ENCODE measurements at regions not wholly inside any gene's neighbourhood (a gene's known extent, or its start where the extent isn't known, plus 50 kb on each side); places are given as distances from the start of the nearest gene placed in this dataset.
"Not testable (repeated sequence)": the region's sequence is repeated elsewhere in the genome, so short reads cannot be mapped to it uniquely, and the experiment has no call there.

DNA sequence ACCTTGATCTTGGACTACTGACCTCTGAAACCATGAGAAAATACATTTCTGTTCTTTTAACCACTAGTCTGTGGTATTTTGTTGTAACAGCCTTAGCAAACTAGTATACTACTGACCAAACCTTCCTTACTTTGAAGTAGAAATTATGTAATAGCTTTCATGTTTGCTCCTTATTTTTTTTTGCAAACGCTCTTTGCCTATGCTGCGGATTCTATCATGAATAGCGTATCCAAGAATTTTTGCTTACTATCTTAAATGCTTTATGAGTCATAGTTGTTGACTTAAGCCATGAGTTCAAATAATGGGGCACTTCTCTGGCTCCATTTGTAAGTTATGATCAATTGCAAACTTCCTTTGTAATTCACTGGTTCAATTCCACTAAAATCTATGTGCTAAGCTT, 154.8 kb upstream of the CYLC2 start:
- no peak for DNase-seq (ENCODE audit: low spot score)
- no peak overlapping the region for H3K27ac Mint-ChIP-seq
- intact Hi-C loops (cut with micrococcal nuclease) = no loop called here
- no peaks in the 10 kb centered on the region for H3K9me3 Mint-ChIP-seq
- H3K27me3 Mint-ChIP-seq (ENCODE audit: insufficient read depth) = no peaks in the 10 kb centered on the region
- no peaks in the 10 kb centered on the region for H3K36me3 Mint-ChIP-seq (ENCODE audit: low read depth)
- H3K4me1 Mint-ChIP-seq (ENCODE audit: low read depth) = no peaks in the 10 kb centered on the region
- H3K4me3 Mint-ChIP-seq = no peak overlapping the region

DNA sequence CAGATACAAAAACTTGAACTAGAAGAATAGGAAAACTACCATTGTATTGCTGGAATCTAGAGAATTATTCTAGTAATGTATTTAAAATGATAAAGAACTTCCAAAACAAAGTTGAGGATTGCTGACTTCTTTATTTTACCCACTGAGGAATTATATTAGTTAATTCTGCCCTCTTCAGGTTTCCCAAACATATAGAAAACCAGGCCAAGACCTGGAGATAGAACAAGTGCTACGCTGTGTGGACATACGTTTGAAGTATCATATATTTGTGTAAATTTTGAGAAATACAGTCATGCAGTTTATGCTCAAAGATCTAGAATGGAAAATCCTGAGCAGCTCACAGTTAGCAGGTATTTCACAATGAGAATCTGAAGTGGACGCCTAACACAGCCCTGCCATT, 162.3 kb upstream of the CYLC2 start:
- DNase-seq (ENCODE audit: low spot score) = no peak
- Mint-ChIP-seq H3K36me3 (ENCODE audit: low read depth) (no peaks in the 10 kb centered on the region), H3K4me3 (no peak overlapping the region), H3K9me3 (no peaks in the 10 kb centered on the region), H3K27ac (no peak overlapping the region), H3K27me3 (ENCODE audit: insufficient read depth) (no peaks in the 10 kb centered on the region), H3K4me1 (ENCODE audit: low read depth) (no peaks in the 10 kb centered on the region)
- intact Hi-C loops (cut with micrococcal nuclease) = no loop called here

- Mint-ChIP-seq H3K9me3 (peaks cover 9% of the 10 kb centered on the region), H3K4me1 (ENCODE audit: low read depth) (no peaks in the 10 kb centered on the region), H3K4me3 (no peak overlapping the region), H3K36me3 (ENCODE audit: low read depth) (no peaks in the 10 kb centered on the region), H3K27ac (no peak overlapping the region), H3K27me3 (ENCODE audit: insufficient read depth) (no peaks in the 10 kb centered on the region)
- DNase-seq (ENCODE audit: low spot score) = no peak
- intact Hi-C loops (cut with micrococcal nuclease) = no loop called here
Measured at GRCh38 chr9:102796244-102796643, 198.9 kb upstream of the CYLC2 start.

DNA sequence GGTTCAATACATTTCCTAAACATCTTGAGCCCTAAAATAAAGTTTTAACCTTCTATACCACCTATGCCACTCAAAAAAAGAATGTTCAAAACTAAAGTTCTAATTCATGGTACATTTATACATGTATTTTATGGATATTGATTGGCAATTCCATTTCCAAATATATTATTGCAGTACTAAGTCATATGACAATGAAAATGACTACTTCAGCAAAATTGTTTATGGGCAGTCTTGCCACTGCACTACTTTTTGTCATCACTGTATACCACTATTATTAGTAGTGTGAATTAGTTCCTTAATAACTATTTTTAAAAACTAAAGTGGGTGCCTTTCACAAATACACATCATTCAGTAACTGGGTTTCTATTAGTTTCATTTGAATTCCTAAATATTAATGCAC, 199.6 kb upstream of the CYLC2 start:
- Mint-ChIP-seq H3K4me1 (ENCODE audit: low read depth) (no peaks in the 10 kb centered on the region), H3K4me3 (no peak overlapping the region), H3K9me3 (peaks cover 9% of the 10 kb centered on the region), H3K27me3 (ENCODE audit: insufficient read depth) (no peaks in the 10 kb centered on the region), H3K27ac (no peak overlapping the region), H3K36me3 (ENCODE audit: low read depth) (no peaks in the 10 kb centered on the region)
- intact Hi-C loops (cut with micrococcal nuclease) = no loop called here
- DNase-seq (ENCODE audit: low spot score) = no peak

- no peaks in the 10 kb centered on the region for H3K27me3 Mint-ChIP-seq (ENCODE audit: insufficient read depth)
- no peak overlapping the region for H3K4me3 Mint-ChIP-seq
- H3K4me1 Mint-ChIP-seq (ENCODE audit: low read depth) = no peaks in the 10 kb centered on the region
- DNase-seq (ENCODE audit: low spot score) = no peak
- no peak overlapping the region for H3K27ac Mint-ChIP-seq
- H3K9me3 Mint-ChIP-seq = no peaks in the 10 kb centered on the region
- intact Hi-C loops (cut with micrococcal nuclease) = no loop called here
- no peaks in the 10 kb centered on the region for H3K36me3 Mint-ChIP-seq (ENCODE audit: low read depth)
Measured at GRCh38 chr9:102779356-102779755, 215.8 kb upstream of the CYLC2 start.

GRCh38 chr9:102778746-102779145, 216.4 kb upstream of the CYLC2 start:
- Mint-ChIP-seq H3K27ac (no peak overlapping the region), H3K9me3 (no peaks in the 10 kb centered on the region), H3K36me3 (ENCODE audit: low read depth) (no peaks in the 10 kb centered on the region), H3K27me3 (ENCODE audit: insufficient read depth) (no peaks in the 10 kb centered on the region), H3K4me1 (ENCODE audit: low read depth) (no peaks in the 10 kb centered on the region), H3K4me3 (no peak overlapping the region)
- intact Hi-C loops (cut with micrococcal nuclease) = no loop called here
- DNase-seq (ENCODE audit: low spot score) = no peak

GRCh38 chr9:102770704-102771103, 224.4 kb upstream of the CYLC2 start:
- intact Hi-C loops (cut with micrococcal nuclease) = no loop called here
- Mint-ChIP-seq H3K27me3 (ENCODE audit: insufficient read depth) (no peaks in the 10 kb centered on the region), H3K4me1 (ENCODE audit: low read depth) (no peaks in the 10 kb centered on the region), H3K36me3 (ENCODE audit: low read depth) (no peaks in the 10 kb centered on the region), H3K9me3 (peaks cover 3% of the 10 kb centered on the region), H3K27ac (no peak overlapping the region), H3K4me3 (no peak overlapping the region)
- no peak for DNase-seq (ENCODE audit: low spot score)

DNA sequence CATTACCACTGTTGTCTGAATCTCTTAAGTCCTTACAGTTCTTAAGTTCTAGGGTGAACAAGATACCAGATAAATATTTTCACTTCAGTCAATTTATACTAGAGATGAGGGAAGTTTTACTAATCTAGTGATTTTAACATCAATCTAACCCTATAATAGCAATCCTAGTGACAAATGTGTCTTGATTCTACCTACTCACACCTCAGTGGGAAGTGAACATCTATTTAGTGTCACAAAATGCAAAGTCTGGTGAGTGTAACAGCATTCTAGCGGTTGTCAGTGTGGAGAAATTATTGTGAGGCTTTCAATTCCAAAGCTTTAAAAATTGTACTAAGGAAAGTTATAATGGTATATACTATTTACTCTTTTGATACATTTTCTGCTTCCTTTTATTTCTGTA, 225.8 kb upstream of the CYLC2 start:
- H3K4me3 Mint-ChIP-seq = no peak overlapping the region
- H3K4me1 Mint-ChIP-seq (ENCODE audit: low read depth) = no peaks in the 10 kb centered on the region
- H3K36me3 Mint-ChIP-seq (ENCODE audit: low read depth) = no peaks in the 10 kb centered on the region
- no peaks in the 10 kb centered on the region for H3K27me3 Mint-ChIP-seq (ENCODE audit: insufficient read depth)
- DNase-seq (ENCODE audit: low spot score) = no peak
- no peak overlapping the region for H3K27ac Mint-ChIP-seq
- intact Hi-C loops (cut with micrococcal nuclease) = no loop called here
- H3K9me3 Mint-ChIP-seq = peaks cover 4% of the 10 kb centered on the region

- H3K27me3 Mint-ChIP-seq (ENCODE audit: insufficient read depth) = no peaks in the 10 kb centered on the region
- intact Hi-C loops (cut with micrococcal nuclease) = no loop called here
- no peaks in the 10 kb centered on the region for H3K4me1 Mint-ChIP-seq (ENCODE audit: low read depth)
- DNase-seq (ENCODE audit: low spot score) = no peak
- H3K9me3 Mint-ChIP-seq = peaks cover 8% of the 10 kb centered on the region
- H3K4me3 Mint-ChIP-seq = no peak overlapping the region
- no peaks in the 10 kb centered on the region for H3K36me3 Mint-ChIP-seq (ENCODE audit: low read depth)
- no peak overlapping the region for H3K27ac Mint-ChIP-seq
Measured at GRCh38 chr9:102768002-102768401, 227.1 kb upstream of the CYLC2 start.

GRCh38 chr9:102767076-102767475, 228.1 kb upstream of the CYLC2 start:
- Mint-ChIP-seq H3K27me3 (ENCODE audit: insufficient read depth) (no peaks in the 10 kb centered on the region), H3K9me3 (peaks cover 6% of the 10 kb centered on the region), H3K4me1 (ENCODE audit: low read depth) (no peaks in the 10 kb centered on the region), H3K36me3 (ENCODE audit: low read depth) (no peaks in the 10 kb centered on the region), H3K27ac (no peak overlapping the region), H3K4me3 (no peak overlapping the region)
- no peak for DNase-seq (ENCODE audit: low spot score)
- intact Hi-C loops (cut with micrococcal nuclease) = no loop called here

DNA sequence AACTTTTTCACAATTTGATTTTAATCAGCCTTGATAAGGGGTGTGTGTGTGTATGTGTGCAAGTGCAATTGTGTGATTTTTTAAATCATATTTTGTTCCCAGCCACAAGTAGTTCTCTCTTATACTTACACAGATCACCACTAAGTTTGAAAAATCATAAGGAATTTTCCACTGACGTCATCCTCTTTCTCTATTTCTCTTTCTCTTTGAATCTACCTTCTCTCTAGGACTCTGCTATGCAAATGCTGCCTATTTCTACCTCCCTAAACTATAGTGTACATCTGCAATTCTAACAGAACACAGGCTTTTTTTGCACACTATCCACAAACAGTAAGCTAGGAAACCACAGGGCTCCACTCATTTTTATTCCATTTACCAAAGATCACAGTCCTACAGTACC, 254.6 kb upstream of the CYLC2 start:
- Mint-ChIP-seq H3K4me3 (no peak overlapping the region), H3K9me3 (peaks cover 6% of the 10 kb centered on the region), H3K27ac (no peak overlapping the region), H3K27me3 (ENCODE audit: insufficient read depth) (no peaks in the 10 kb centered on the region), H3K4me1 (ENCODE audit: low read depth) (no peaks in the 10 kb centered on the region), H3K36me3 (ENCODE audit: low read depth) (no peaks in the 10 kb centered on the region)
- intact Hi-C loops (cut with micrococcal nuclease) = no loop called here
- no peak for DNase-seq (ENCODE audit: low spot score)

DNA sequence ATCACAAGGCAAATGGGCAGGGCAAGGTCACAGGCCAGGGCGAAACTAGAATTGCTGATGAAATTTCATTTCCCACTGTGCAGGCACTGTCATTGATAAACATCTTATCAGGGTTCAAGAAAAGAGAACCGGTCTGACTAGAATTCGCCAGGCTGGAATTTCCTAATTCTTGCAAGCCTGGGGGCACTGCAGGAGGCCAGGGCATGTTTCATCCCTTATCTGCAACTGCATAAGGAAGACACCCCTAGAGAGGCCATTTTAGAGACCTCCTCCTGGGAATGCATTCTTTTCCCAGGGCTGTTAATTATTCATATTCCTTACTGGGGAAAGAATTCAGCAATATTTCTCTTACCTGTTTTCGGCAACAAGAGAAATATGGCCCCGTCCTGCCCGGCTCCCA, 266.2 kb upstream of the CYLC2 start:
- no peaks in the 10 kb centered on the region for H3K36me3 Mint-ChIP-seq (ENCODE audit: low read depth)

GRCh38 chr9:102714184-102714583, 280.9 kb upstream of the CYLC2 start:
- intact Hi-C loops (cut with micrococcal nuclease) = no loop called here
- Mint-ChIP-seq H3K36me3 (ENCODE audit: low read depth) (no peaks in the 10 kb centered on the region), H3K27ac (no peak overlapping the region), H3K4me1 (ENCODE audit: low read depth) (no peaks in the 10 kb centered on the region), H3K27me3 (ENCODE audit: insufficient read depth) (no peaks in the 10 kb centered on the region), H3K4me3 (no peak overlapping the region), H3K9me3 (peaks cover 16% of the 10 kb centered on the region)
- no peak for DNase-seq (ENCODE audit: low spot score)

More for the DNA sequence above, 266.2 kb upstream of the CYLC2 start:
- Mint-ChIP-seq H3K4me1 (ENCODE audit: low read depth) (no peaks in the 10 kb centered on the region), H3K27ac (no peak overlapping the region), H3K9me3 (peaks cover 11% of the 10 kb centered on the region), H3K4me3 (no peak overlapping the region), H3K27me3 (ENCODE audit: insufficient read depth) (no peaks in the 10 kb centered on the region)
- DNase-seq (ENCODE audit: low spot score) = no peak
- intact Hi-C loops (cut with micrococcal nuclease) = no loop called here

- not testable (repeated sequence) for DNase-seq (ENCODE audit: low spot score)
Measured at GRCh38 chr9:102712910-102713309, 282.2 kb upstream of the CYLC2 start.

More at GRCh38 chr9:102712910-102713309, 282.2 kb upstream of the CYLC2 start:
- intact Hi-C loops (cut with micrococcal nuclease); H3K4me1 Mint-ChIP-seq (ENCODE audit: low read depth); H3K27ac Mint-ChIP-seq; H3K36me3 Mint-ChIP-seq (ENCODE audit: low read depth); H3K27me3 Mint-ChIP-seq (ENCODE audit: insufficient read depth); H3K4me3 Mint-ChIP-seq: not testable (repeated sequence)
- peaks cover 11% of the 10 kb centered on the region for H3K9me3 Mint-ChIP-seq
